Bronchial epithelial cell (primary cell): ENCODE measurements at regions not wholly inside any gene's neighbourhood (a gene's known extent, or its start where the extent isn't known, plus 50 kb on each side); places are given as distances from the start of the nearest gene placed in this dataset.

Source experiments
- DNase-seq: peaks from one replicate; pipeline ENCODE4 v3.0.0-alpha.2; 2010; ENCODE audit warnings: low read depth
- FAIRE-seq: peaks from 2 replicates; lab custom pipeline; 2011; peaks lifted over from hg19 to GRCh38; lab: Jason Lieb, UNC
- H3K27me3 ChIP-seq: 2 replicates; pipeline ENCODE4 v1.5.1; 2011; ENCODE audit warnings: low read length; ENCODE audit not compliant: control insufficient read depth, insufficient read depth
- H3K36me3 ChIP-seq: 2 replicates; pipeline ENCODE4 v1.5.1; 2011; ENCODE audit warnings: low read length; ENCODE audit not compliant: control insufficient read depth, insufficient read depth
- H3K4me3 ChIP-seq: 2 replicates; pipeline ENCODE4 v1.5.1; 2011; ENCODE audit warnings: mild to moderate bottlenecking, low read depth, low read length, control low read depth
- TF ChIP-seq, protein P1 (sequence below): IDR thresholded peaks from 2 replicates; pipeline ENCODE4 v1.5.1; 2011; ENCODE audit warnings: mild to moderate bottlenecking, moderate library complexity, low read length, control low read depth, inconsistent platforms; ENCODE audit not compliant: insufficient read depth, severe bottlenecking

DNA sequence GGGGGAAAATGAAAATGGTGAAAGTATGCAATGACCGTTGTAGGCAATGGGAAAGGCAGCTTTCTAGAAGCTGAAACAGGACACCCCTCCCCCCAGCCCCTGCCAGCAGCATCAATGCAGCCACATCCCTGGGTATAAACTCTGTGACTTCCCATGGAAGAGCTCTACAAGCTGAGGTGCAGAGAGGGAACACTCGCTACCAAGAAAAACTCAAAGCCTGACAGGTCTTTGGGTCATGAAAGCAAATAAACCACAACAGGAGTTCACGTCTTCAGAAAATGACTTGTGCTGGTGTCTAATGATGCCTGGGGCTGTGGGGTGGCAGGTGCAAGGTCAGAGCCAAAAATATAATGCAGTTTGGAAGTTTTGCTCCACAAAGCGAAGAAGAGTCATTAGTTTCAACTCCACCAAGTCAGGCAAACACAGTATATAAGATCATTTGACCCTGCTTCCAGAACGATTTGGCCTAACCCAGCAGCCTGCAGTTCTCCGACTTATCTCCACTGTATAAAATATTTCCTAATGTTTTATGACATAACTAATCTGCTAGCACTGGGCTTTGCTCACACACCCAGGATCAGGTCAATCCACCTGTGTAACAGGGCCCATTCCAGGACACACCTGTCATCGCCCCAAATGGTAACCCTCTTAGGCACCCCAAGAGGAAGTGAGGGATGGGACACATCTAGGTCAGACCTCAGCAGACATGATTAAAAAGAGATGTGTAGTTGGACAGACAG, 102.1 kb downstream of the IRS2 start:
- FAIRE-seq (peak; percentile 70), DNase-seq (no peak)
- no peaks in the 10 kb centered on the region for H3K36me3 ChIP-seq
- H3K4me3 ChIP-seq, result no peak overlapping the region
- no peaks in the 10 kb centered on the region for H3K27me3 ChIP-seq
- TF ChIP-seq, protein P1, sequence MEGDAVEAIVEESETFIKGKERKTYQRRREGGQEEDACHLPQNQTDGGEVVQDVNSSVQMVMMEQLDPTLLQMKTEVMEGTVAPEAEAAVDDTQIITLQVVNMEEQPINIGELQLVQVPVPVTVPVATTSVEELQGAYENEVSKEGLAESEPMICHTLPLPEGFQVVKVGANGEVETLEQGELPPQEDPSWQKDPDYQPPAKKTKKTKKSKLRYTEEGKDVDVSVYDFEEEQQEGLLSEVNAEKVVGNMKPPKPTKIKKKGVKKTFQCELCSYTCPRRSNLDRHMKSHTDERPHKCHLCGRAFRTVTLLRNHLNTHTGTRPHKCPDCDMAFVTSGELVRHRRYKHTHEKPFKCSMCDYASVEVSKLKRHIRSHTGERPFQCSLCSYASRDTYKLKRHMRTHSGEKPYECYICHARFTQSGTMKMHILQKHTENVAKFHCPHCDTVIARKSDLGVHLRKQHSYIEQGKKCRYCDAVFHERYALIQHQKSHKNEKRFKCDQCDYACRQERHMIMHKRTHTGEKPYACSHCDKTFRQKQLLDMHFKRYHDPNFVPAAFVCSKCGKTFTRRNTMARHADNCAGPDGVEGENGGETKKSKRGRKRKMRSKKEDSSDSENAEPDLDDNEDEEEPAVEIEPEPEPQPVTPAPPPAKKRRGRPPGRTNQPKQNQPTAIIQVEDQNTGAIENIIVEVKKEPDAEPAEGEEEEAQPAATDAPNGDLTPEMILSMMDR, result no peak

DNA sequence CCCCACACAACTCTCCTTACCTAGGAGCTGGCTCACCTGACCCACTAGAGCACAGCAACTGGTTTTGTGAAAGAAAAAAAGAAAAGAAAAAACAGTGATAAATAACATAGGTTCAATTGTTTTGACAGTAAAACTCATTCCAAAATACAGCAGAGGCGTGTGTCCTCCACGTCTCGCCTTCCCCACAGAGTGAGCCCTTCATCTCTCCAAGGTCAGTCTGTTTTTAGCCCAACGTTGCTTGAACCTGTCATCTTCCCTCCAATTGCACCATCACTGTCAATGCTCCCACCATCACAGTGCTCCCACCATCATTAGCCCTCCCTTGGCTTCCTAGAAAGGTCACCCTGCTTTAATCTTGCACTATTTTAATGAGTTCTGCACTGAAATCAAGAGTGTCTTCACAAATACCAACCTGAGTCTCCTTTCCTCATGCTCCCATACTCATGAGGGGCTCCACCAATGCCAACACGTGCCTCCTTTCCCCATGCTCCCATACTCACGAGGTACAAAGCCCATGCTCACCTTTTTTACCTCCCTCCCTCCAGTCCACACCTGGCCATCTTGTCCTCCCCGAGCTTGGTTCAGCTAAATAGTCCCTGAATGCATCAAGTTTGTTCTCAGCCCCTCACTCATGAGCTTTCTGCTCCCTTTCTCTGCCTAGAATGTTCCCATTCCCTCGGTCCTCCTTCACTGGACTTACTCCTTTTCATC, 103.7 kb downstream of the IRS2 start:
- Histone ChIP-seq H3K36me3 (no peaks in the 10 kb centered on the region), H3K27me3 (no peaks in the 10 kb centered on the region), H3K4me3 (no peak overlapping the region)
- DNase-seq (no peak), FAIRE-seq (no peak)
- TF ChIP-seq, protein P1, result no peak

DNA sequence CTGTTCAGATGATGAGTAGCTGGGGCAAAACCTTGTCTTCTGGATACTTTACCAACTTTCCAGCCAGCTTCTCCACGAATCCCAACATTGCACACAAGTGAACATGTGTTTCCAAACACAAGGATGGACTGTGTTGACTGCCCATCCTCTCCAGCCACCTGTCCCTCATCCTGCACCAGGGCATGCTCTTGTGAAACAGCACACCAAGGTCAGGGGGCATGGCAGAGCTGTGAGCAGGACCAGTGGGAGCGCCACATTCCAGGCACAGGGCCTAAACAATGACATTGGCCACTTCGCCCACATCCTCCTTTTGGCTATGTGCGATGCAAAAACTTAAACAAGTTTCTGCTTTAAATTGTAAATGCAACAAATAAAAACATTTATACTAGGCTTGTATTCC, 105.5 kb downstream of the IRS2 start:
- Histone ChIP-seq H3K36me3 (no peaks in the 10 kb centered on the region), H3K27me3 (no peaks in the 10 kb centered on the region), H3K4me3 (no peak overlapping the region)
- FAIRE-seq (no peak), DNase-seq (no peak)
- TF ChIP-seq, protein P1, result no peak

DNA sequence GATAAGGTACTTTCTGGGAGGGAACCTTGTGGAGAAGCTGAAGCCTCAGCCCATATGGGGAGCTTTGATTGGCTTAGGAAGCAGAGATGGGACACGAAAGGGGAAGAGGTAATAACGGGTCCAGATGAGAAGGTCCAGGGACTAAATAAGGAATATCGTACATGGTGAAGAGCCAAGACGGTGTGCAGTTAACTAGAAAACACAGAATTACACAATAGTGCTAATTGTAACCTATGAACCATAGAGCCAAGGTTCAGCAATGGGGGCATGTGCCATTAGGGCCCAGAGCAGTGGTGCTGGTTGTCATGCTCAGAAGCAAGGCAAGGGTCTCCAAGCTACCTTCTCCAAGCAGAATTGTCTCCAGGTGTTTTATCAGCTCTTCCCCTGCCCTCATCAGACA, 106.1 kb downstream of the IRS2 start:
- Histone ChIP-seq H3K4me3 (no peak overlapping the region), H3K36me3 (no peaks in the 10 kb centered on the region), H3K27me3 (no peaks in the 10 kb centered on the region)
- FAIRE-seq (no peak), DNase-seq (no peak)
- TF ChIP-seq, protein P1, result no peak

DNA sequence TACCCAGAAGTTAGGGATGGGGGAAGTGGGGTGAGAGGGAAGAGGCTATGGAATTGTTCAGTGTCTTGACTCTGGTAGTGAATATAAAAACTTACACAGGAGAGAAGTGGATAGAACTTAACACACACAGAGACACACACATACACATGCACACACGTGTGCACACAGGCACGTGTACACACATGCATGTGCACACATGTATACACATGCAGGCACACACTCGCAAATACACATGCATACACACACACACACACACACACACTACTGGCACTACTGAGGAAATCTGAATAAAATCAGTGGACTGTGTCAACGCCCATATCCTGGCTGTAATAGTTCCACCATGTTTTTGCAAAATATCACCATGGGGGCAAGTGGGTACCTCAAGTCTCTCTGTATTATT, 107.9 kb downstream of the IRS2 start:
- FAIRE-seq (no peak), DNase-seq (no peak)
- no peaks in the 10 kb centered on the region for H3K36me3 ChIP-seq
- TF ChIP-seq, protein P1, result no peak
- no peaks in the 10 kb centered on the region for H3K27me3 ChIP-seq
- H3K4me3 ChIP-seq, result no peak overlapping the region
